Kidney tubule cell (primary cell): ENCODE measurements at regions not wholly inside any gene's neighbourhood (a gene's known extent, or its start where the extent isn't known, plus 50 kb on each side); places are given as distances from the start of the nearest gene placed in this dataset.
A peak's percentile ranks its signal among the peaks of the same experiment; 100 is the strongest.

Experiments used
- DNase-seq: peaks from one replicate; pipeline ENCODE4 v3.0.0-alpha.2; 2018; ENCODE audit warnings: low spot score

DNA sequence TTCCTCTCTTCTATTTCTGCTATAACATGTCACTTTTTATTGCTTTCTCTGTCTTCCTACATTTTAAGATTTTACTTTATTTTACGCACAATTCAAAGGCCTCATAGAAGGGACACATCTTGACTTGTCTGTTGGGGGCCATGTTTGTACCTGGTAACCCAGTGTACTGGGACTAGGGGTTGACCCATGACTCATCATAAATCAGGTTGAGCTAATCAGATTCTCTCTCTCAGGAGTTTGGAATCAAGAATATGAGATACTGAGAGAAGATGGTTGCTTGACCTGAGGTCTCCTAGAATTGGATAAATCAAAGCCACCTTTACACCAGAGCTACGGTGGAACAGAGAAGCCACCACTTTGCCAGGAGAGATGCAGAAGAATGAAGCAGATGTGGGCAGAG is 153.0 kb downstream of the UXS1 start:
- no peak for DNase-seq

DNA sequence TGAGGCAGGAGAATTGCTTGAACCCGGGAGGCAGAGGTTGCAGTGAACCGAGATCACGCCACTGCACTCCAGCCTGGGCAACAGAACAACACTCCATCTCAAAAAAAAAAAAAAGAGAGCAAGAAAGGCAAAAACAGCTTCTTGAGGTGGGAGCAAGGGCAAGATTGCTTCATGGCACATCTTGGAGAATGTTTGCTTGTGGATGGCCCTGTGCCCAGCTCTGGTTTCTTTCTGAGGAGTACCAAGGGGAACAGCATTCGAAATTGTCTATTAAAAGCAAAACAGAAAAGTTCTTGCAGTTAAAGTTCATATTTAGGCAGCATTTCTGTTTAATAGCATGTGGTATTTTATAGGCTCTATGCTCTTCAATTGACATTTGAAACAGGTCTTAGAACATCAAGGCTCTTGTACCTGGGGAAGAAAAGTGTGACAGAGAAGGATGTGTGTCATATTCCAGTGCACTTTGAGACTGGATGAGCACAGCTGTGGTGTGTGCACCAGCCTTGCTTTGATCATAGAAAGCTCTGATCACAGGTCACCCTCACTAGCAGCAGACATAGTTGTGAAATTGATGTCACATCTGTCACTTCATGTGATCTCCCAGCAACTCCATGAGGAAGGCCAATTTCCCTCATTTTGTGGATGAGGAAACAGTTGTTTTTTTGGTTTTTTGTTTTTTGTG is 154.3 kb downstream of the UXS1 start:
- no peak for DNase-seq

DNA sequence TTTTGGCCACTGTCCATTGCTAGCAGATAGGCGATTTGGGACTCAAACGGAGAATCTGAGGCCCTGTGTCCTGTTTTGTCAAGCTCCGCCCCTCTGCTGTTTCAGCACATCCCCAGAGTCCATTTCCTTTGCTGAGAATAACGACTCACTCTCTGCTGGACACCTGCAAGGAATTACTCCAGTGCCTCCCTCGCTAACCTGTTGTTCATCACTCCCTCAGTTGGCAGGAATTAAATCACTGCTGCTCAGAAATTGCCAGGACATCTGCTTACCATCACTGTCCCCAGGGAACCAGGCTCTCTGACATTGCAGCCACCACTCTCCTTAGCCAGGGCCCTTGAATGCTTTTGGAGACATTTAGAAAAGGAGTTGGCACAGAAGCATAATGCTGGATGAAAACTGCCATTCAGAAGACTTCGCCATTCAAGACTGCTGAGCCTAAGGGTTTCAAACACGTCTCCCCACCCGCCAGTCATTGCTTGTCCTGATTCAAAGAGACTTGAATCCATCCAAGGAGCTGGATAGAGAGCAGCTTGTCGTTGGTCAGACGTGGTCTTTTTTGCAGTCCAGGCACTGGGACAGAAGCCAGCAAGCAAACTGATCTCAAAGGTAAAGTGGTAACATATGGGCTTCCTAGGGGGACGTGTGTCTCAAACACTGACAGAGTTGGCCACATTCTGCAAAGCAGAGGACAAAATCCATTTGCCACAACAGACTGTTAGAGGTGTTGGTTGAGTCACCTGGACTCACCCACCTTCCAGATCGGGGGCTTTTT is 155.3 kb downstream of the UXS1 start:
- DNase-seq = peak; percentile 9

DNA sequence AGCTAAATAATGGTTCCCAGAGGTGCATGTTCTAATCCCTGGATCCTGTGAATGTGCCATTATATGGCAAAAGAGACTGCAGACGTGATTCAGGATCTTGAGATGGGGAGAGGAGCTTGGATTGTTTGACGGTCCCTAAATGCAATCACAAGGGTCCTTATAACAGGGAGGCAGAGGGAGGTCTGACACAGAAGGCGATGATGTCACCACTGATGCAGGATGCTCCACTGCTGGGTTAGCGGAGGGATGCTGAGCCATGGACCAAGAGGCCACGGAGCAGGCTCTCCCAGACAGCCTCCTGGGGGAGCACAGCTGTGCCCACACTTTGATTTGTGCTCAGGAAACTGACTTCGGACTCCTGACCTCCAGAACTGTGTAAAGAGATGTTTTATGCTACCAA is 156.2 kb downstream of the UXS1 start:
- DNase-seq = no peak

DNA sequence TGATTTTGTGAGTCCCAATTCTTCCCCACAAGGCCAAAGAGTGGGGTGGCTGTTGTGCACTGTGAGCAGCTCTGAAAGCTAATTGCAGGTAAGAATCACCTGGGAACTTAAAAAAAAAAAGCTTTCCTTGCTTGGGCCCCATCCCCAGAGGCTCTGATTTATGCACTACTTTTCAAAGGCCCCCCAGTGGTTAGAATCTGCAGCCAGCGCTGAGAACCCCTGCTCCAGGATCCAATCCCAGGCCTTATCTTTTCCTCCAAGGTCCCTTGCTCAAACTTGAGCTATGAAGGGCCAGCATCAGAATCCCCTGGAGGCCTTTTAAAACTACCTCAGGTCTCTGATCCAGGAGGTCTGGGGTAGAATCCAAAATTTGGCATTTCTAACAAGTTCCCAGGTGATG is 156.8 kb downstream of the UXS1 start:
- no peak for DNase-seq

DNA sequence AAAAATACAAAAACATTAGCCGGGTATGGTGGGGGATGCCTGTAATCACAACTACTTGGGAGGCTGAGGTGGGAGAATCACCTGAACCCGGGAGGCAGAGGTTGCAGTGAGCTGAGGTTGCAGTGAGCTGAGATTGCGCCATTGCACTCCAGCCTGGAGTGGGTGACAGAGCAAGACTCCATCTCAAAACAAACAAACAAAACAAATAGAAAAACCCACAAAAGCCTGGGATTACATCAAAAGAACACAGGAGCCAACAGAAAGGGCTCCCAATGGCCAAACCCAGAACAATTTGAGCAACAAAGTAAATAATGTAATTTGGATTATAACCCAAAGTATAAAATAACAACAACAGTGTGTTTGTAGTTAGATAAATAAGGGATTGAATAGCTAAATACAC is 159.8 kb downstream of the UXS1 start:
- no peak for DNase-seq

DNA sequence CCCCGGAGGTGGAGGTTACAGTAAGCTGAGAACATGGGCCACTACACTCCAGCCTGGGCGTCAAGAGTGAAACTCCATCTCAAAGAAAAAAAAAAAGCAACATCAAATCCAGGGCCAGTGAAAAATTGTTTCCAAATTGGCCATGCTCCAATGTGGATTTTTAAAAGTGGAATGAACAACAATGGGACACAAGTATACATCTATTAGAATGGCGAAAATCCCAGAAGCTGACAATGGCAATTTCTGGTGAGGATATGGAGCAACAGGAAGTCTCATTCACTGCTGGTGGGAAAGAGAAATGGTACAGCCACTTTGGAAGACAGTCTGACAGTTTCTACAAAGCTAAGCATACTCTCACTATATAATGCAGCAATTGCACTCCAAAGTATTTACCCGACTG is 161.4 kb downstream of the UXS1 start:
- no peak for DNase-seq

DNA sequence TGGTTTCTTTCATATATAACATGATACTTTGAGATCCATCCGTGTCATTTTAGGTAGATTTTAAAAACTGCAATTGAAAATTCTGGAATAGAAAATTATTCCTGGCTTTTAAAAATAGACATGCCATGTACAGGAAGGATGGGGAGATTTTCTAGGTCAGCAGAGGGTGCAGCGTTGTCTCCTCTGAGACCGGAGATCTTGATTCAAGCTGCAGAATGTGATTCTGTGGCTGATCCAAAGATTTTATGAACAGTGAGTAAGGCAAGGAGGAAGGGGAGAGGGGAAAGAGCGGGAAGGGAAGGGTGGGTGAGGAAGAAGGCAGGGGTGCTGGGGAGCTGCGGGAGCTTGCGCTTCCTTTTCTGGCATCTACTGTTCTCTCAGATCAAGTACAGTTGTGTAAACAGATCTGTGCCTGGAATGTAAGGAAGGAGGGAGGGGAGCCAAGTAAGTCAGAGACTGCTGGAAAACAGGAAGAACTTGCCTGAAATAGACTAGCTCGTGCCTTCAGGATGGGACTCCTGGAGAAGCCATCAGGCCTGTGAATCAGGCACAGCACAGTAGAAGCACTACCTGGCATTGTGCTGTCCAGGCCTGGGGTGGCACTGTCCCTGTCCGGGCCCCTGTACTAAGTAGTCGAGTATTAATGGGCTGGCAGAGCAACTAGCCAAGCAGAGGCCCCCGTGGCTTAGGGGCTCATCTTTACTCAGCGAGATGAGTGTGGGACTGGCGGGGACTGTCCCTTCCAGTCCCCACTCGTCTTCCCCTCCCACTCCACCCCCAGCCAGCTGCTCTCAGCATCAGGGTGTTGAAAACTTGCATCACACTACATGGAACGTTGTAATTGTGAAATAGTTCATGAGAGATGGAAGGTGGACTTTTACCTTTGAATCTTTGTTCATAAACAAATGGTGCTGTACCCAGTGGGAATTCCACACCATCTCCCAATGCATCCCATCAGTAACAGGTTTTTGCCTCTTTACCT is 163.5 kb downstream of the UXS1 start:
- peak; percentile 4 for DNase-seq

DNA sequence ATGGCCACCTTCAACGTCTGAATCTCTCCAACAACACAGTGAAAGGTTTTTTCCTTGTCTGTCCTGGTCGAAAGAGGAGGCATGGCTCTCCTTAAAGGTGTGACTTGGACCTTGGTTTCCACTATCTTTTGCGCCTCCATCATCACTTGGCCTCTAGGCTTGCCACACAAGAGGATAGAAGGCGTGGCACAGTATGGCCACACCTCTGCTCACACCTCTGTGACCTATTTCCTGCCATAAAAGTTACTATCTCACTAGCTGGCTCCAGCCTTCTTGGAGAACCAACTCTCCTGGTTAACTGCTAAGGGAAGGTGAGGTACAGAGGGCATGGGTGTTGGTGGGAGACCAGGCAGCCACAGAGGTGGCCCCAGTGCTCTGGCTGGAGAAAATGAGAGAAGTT is 165.9 kb downstream of the UXS1 start:
- no peak for DNase-seq

DNA sequence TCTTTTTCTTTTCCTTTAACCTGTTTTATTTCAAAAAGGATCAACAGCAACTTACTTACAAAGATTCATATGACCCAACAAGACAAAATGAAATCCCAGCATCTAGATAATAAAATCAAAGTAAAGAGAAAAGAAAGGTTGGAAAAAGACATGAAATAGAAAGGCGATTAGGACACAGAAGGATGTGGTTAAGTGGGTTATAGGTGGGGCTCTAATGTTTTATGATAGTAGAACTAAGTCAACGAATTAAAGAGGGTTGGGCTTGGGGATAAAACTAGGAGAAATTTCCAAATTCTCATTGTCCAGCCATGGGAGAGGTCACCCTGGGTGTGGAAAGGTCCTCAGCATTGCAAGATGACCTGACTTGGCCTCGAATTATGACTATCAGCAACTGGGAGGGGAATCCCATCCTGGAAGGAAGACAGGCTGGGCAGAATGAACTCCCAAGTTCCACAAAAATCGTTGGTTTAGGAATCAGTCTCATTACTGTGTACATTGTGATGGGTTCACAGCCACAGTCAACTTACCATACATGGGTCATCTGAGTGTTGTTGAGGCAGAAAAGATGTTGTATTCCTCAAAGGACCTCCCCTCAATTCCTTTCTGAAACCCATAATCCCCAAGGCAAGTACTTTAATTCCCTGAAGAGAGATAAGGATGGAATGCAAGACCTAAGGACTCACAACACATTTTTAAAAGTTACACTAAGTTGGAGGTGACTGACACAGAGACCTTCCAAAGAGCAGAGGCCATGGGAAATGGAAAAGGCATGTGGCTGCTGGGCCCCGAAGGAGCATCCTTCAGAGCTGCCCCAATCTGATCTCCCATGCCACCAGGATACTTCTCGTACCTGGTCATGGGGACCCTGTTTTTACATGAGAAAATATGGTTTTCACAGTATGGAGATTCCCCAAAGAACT is 167.6 kb downstream of the UXS1 start:
- DNase-seq = no peak

DNA sequence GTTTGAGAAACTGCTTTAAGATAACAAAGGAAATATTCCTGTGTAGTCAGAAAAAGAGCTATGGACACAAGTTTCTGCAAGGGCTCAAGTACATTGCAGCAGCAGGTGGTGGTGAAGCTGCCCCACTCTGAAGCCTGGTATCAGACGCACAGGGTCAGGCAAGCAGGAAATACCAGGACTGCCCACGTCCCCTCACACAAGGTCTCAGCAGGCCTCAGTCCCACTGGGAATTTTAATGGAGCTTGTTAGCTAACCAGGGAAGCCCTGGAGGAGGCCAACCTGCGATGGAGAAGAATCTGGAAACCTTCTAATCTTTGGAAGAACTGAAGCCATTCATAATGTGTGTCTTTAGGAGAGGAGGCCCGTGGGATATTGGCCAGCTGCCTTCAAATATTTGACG is 168.3 kb downstream of the UXS1 start:
- DNase-seq = no peak

DNA sequence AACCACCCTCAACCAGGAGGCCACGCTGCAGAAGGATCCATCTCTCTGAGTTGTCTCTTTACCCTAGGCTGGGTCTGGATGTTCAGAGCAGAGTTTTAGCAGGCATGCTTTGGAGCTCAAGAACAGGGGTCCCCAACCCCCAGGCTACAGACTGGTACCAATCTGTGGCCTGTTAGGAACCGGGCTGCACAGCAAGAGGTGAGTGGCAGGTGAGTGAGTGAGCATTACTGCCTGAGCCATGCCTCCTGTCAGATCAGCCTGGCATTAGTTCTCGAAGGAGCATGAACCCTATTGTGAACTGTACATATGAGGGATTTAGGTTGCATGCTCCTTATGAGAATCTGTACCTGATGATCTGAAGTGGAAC is 172.5 kb downstream of the UXS1 start:
- DNase-seq = no peak

DNA sequence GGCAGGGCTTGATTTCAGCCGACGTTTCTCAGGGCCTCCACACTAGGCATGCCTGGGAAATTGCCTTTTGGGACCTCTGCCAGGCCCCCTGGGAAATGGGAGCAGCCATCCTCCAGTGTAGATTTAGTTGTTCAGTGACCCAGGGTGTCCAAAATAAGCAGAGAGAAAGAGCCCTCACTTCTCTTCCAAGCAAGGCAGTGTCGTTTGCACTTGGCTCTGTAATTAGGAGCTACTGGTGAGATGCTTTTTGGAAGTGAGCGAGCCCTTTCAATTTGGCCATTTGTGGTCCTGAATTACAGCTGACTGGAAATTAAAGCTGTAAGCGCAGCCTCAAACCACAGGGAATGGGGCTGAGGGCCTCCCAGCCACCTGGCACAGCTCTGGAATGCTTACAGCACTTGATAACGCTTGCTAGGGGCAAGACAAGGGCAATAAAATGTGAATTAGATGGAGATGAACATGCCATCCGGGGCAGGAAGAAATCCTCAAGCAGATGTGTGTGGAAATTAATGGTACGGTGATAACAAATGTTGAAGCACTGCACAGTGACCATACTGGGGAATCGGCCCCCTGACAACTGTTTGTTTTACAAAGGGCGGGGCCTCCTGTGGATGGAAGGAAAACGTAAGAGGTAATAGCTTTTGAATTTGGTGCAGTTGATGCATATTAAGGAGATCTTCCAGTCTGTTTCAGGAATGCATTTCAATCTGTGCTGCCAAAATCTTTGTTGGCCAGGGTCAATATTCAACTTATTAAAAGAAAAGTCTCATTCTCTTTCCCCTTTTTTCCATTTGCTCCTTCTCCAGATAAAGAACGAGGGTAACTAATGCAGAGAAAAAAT is 173.1 kb downstream of the UXS1 start:
- DNase-seq = no peak

DNA sequence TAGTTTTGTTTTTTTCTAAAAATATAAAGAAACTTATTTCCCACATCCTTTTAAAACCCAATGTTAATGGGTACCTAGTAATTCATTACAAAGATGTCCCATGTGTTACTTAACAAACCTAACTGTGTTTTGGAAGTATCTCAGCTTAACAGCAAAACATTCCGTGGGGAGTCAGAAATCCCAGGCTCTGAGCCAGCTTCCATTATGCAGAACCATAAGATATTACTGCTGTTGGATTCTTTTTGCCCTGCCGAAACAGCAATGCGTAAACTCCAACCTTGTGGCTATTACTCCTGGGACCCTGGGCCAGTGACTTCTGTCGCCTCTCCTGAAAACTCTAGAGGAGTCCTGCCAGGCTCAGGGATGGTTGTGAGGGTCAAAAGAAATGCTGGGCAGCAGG is 174.1 kb downstream of the UXS1 start:
- DNase-seq = no peak

DNA sequence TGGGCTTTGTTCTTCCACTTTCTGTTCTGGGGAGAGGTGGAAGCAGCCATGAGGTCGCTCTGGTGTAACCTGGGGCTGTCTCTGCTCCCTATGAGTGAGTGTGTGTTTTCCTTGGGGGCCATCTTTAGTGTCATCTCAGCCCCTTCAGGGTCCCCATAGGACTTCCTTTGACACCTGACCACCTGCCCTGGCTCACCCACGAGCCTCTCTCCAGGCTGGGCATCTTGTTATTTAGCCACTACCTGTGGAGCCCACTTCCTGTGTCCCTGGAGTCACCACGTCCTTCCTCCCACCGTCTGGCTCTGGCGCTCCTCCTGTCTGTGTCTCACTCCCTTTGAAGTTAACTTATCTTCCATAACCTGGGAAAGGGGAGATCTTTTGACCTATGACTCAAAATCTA is 176.0 kb downstream of the UXS1 start:
- DNase-seq = no peak

DNA sequence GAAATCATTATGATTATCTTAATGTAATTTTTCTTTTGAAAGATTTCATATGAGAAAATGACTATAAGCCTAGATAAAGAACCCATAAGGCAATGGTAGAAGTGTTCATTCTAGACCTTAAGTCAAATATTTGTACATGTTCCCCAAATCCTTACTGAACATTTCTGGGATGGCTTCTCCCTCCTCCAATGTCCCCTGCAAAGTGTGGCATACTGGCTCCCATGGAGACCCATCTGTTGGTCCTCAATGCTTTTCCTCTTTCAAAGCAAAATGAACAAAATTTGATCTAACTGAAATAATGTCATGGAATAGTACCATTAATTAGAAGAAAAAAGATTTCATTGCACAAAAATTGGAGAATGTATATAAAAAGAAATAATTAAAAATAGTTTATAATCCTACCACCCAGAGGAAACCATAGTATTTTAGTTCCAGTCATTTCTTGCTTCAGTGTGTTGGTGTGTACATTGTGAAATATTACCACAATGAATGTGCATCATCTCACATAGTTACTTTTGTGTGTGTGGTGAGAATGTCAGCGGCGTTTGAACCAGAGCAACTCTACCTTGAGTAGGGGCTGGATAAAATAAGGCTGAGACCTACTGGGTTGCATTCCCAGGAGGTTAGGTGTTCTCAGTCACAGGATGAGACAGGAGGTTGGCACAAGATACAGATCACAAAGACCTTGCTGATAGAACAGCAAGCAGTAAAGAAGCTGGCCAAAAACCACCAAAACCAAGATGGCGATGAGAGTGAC is 181.3 kb downstream of the UXS1 start:
- DNase-seq = no peak

DNA sequence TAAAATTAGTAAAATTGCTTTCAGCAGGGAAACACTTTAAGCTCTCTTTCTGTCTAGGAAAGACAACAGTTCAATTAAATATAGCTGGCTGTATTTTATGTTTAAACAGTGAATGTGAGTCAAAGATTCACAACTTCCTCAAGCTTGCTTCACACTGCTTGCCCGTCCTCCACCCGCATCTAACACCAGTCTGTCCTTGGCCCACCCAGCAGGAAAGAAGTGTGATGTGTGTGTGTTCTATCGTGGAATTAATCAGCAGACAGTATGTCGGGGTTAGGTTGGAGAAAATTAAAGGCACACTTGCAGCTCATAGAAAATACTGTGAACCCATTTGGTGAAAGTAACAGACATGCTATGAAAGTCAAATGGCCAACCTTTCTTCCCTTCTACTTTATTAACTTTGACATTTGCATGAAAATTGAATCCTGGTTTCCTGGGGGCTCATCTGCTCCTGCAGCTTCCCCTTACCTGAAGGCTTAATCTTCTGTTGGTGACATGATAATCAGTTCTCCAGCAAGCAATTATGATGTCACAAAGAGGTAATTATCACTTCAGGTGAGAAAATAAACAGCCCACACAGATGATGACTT is 182.0 kb downstream of the UXS1 start:
- DNase-seq = no peak

DNA sequence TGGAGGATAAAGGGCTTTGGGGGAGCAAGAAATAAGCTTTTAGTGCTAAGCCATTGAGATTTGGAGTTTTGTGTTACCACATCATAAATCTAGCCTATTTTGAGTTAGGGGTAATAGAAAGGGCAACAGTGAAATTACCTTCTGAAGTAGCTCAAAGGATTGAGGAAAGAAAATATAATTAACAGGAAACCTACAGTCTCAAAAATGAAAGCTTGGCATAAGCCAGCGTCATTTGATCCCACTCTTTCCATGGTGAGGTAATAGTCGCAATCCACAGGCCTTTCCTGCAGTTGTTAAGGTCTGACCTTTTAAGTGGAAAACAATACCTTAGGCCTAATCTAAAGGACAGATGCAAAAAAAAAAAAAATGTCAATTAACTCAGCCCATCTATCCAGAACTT is 182.7 kb downstream of the UXS1 start:
- no peak for DNase-seq

DNA sequence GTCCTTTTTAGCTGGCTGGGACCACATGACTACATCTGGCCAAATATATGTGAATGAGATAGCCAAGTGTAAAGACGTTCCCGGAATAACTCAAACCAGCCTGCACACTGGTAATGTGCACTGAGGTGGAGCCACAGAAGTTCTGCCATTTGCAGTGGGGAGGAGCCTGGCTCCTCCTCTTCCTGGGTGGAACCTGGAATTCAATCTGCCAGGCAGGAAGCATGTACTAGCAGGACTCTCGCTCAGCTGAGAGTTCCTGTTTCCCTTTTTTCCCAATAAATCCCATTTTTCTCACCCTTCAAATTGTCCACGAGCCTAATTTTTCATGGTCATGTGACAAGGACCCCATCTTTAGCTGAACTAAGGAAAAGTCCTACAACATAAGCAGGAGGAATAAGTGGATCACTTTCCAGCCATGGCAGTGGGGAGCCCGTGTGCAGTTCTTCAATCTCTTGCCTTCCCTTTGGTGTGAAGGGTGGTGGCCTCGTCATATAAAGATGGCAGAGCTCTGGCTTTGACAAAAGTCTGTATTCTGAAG is 183.2 kb downstream of the UXS1 start:
- DNase-seq = no peak
